Activated naive CD8-positive, alpha-beta T cell treated with anti-CD3 and anti-CD28 coated beads, Interleukin-2, amount 10 ng/mL, durations not matched to agents 7 days and 5 days (primary cell): ENCODE measurements at regions not wholly inside any gene's neighbourhood (a gene's known extent, or its start where the extent isn't known, plus 50 kb on each side); places are given as distances from the start of the nearest gene placed in this dataset.

Source experiments
- ATAC-seq: fragments of 150-1000 bp; cut with Tn5 transposase; one replicate; pipeline ENCODE4 v1.10.0; 2021; ENCODE audit warnings: low read depth, moderate library complexity
- POLR2A ChIA-PET: fragments of 350-600 bp; sonication (Branson Sonifier 250); formaldehyde crosslinking; loops from one replicate; lab custom pipeline; 2021; ENCODE audit warnings: antibody characterized with exemption; lab: Charles Lee
- DNase-seq: peaks from one replicate; pipeline ENCODE4 v3.0.0; 2021
- H3K27ac Mint-ChIP-seq: one replicate; pipeline ENCODE4 v1.8.0; 2022; ENCODE audit warnings: mild to moderate bottlenecking, mixed read lengths
- H3K27me3 Mint-ChIP-seq: one replicate; pipeline ENCODE4 v1.8.0; 2022; ENCODE audit warnings: mild to moderate bottlenecking, moderate library complexity, mixed read lengths
- H3K36me3 Mint-ChIP-seq: one replicate; pipeline ENCODE4 v1.8.0; 2021; ENCODE audit warnings: mild to moderate bottlenecking, mixed read lengths
- H3K4me1 Mint-ChIP-seq: one replicate; pipeline ENCODE4 v1.8.0; 2021; ENCODE audit warnings: mixed read lengths
- H3K4me3 Mint-ChIP-seq: one replicate; pipeline ENCODE4 v1.8.0; 2022; ENCODE audit warnings: mild to moderate bottlenecking, moderate library complexity, mixed read lengths
- H3K9me3 Mint-ChIP-seq: one replicate; pipeline ENCODE4 v1.8.0; 2021; ENCODE audit warnings: mixed read lengths

GRCh38 chr15:96418146-96418545, 87.6 kb downstream of the NR2F2 start:
- POLR2A ChIA-PET: no interaction called here
- H3K27me3 Mint-ChIP-seq: peaks cover 72% of the 10 kb centered on the region
- ATAC-seq (no peak), DNase-seq (no peak)
- no peaks in the 10 kb centered on the region for H3K36me3 Mint-ChIP-seq
- H3K9me3 Mint-ChIP-seq: no peaks in the 10 kb centered on the region
- no peak overlapping the region for H3K4me3 Mint-ChIP-seq
- no peak overlapping the region for H3K27ac Mint-ChIP-seq
- H3K4me1 Mint-ChIP-seq: peaks cover 2% of the 10 kb centered on the region

GRCh38 chr15:96421178-96421601, 90.7 kb downstream of the NR2F2 start:
- POLR2A ChIA-PET: no interaction called here

GRCh38 chr15:96422125-96422524, 91.6 kb downstream of the NR2F2 start:
- ATAC-seq (no peak), DNase-seq (no peak)
- Mint-ChIP-seq H3K9me3 (no peaks in the 10 kb centered on the region), H3K27ac (no peak overlapping the region), H3K4me3 (no peak overlapping the region), H3K4me1 (peaks cover 2% of the 10 kb centered on the region), H3K36me3 (no peaks in the 10 kb centered on the region), H3K27me3 (peaks cover 37% of the 10 kb centered on the region)
- POLR2A ChIA-PET: no interaction called here

More at GRCh38 chr15:96421178-96421601, 90.7 kb downstream of the NR2F2 start:
- H3K27ac Mint-ChIP-seq: no peak overlapping the region
- no peaks in the 10 kb centered on the region for H3K36me3 Mint-ChIP-seq
- DNase-seq: no peak
- H3K27me3 Mint-ChIP-seq: peaks cover 43% of the 10 kb centered on the region
- no peak overlapping the region for H3K4me3 Mint-ChIP-seq
- no peak for ATAC-seq
- H3K4me1 Mint-ChIP-seq: peaks cover 2% of the 10 kb centered on the region
- no peaks in the 10 kb centered on the region for H3K9me3 Mint-ChIP-seq

GRCh38 chr15:96424674-96425073, 94.2 kb downstream of the NR2F2 start:
- H3K4me3 Mint-ChIP-seq: no peak overlapping the region
- no peaks in the 10 kb centered on the region for H3K4me1 Mint-ChIP-seq
- no peaks in the 10 kb centered on the region for H3K36me3 Mint-ChIP-seq
- ATAC-seq: no peak
- no peaks in the 10 kb centered on the region for H3K9me3 Mint-ChIP-seq
- no peak overlapping the region for H3K27ac Mint-ChIP-seq
- POLR2A ChIA-PET: no interaction called here
- peaks cover 13% of the 10 kb centered on the region for H3K27me3 Mint-ChIP-seq
- no peak for DNase-seq

- DNase-seq (no peak), ATAC-seq (no peak)
- H3K9me3 Mint-ChIP-seq: no peaks in the 10 kb centered on the region
- no peak overlapping the region for H3K4me3 Mint-ChIP-seq
- no peaks in the 10 kb centered on the region for H3K4me1 Mint-ChIP-seq
- no peaks in the 10 kb centered on the region for H3K27me3 Mint-ChIP-seq
- POLR2A ChIA-PET: no interaction called here
- no peaks in the 10 kb centered on the region for H3K36me3 Mint-ChIP-seq
- no peak overlapping the region for H3K27ac Mint-ChIP-seq
Measured at GRCh38 chr15:96428742-96429141, 98.2 kb downstream of the NR2F2 start.

- POLR2A ChIA-PET: no interaction called here
- Mint-ChIP-seq H3K4me3 (no peak overlapping the region), H3K36me3 (no peaks in the 10 kb centered on the region), H3K27ac (no peak overlapping the region), H3K9me3 (no peaks in the 10 kb centered on the region), H3K27me3 (no peaks in the 10 kb centered on the region), H3K4me1 (no peaks in the 10 kb centered on the region)
- ATAC-seq: no peak
- no peak for DNase-seq
Measured at GRCh38 chr15:96431786-96432185, 101.3 kb downstream of the NR2F2 start.

GRCh38 chr15:96435022-96435421, 104.5 kb downstream of the NR2F2 start:
- no peaks in the 10 kb centered on the region for H3K9me3 Mint-ChIP-seq
- POLR2A ChIA-PET: no interaction called here
- H3K36me3 Mint-ChIP-seq: no peaks in the 10 kb centered on the region
- no peaks in the 10 kb centered on the region for H3K27me3 Mint-ChIP-seq
- DNase-seq (no peak), ATAC-seq (no peak)
- H3K4me1 Mint-ChIP-seq: no peaks in the 10 kb centered on the region
- no peak overlapping the region for H3K27ac Mint-ChIP-seq
- no peak overlapping the region for H3K4me3 Mint-ChIP-seq

- no peaks in the 10 kb centered on the region for H3K9me3 Mint-ChIP-seq
Measured at GRCh38 chr15:96435841-96436240, 105.3 kb downstream of the NR2F2 start.

GRCh38 chr15:96440978-96441377, 110.5 kb downstream of the NR2F2 start:
- no peak for ATAC-seq
- POLR2A ChIA-PET: no interaction called here
- Mint-ChIP-seq H3K4me1 (no peaks in the 10 kb centered on the region), H3K27ac (no peak overlapping the region), H3K4me3 (no peak overlapping the region), H3K36me3 (no peaks in the 10 kb centered on the region), H3K27me3 (peaks cover 2% of the 10 kb centered on the region), H3K9me3 (peaks cover 2% of the 10 kb centered on the region)
- DNase-seq: no peak

More at GRCh38 chr15:96435841-96436240, 105.3 kb downstream of the NR2F2 start:
- no peak for ATAC-seq
- Mint-ChIP-seq H3K36me3 (no peaks in the 10 kb centered on the region), H3K4me1 (no peaks in the 10 kb centered on the region), H3K27ac (no peak overlapping the region), H3K4me3 (no peak overlapping the region), H3K27me3 (no peaks in the 10 kb centered on the region)
- POLR2A ChIA-PET: no interaction called here
- DNase-seq: no peak

GRCh38 chr15:96442076-96442475, 111.6 kb downstream of the NR2F2 start:
- Mint-ChIP-seq H3K36me3 (no peaks in the 10 kb centered on the region), H3K4me3 (no peak overlapping the region), H3K4me1 (no peaks in the 10 kb centered on the region), H3K9me3 (peaks cover 2% of the 10 kb centered on the region), H3K27ac (no peak overlapping the region), H3K27me3 (peaks cover 2% of the 10 kb centered on the region)
- no peak for DNase-seq
- POLR2A ChIA-PET: no interaction called here
- no peak for ATAC-seq

- H3K27ac Mint-ChIP-seq: no peak overlapping the region
- H3K36me3 Mint-ChIP-seq: no peaks in the 10 kb centered on the region
- H3K27me3 Mint-ChIP-seq: peaks cover 2% of the 10 kb centered on the region
- no peak for DNase-seq
- H3K9me3 Mint-ChIP-seq: peaks cover 2% of the 10 kb centered on the region
- POLR2A ChIA-PET: no interaction called here
- H3K4me3 Mint-ChIP-seq: no peak overlapping the region
- no peak for ATAC-seq
- no peaks in the 10 kb centered on the region for H3K4me1 Mint-ChIP-seq
Measured at GRCh38 chr15:96444865-96445264, 114.4 kb downstream of the NR2F2 start.

GRCh38 chr15:96448923-96449322, 118.4 kb downstream of the NR2F2 start:
- Mint-ChIP-seq H3K9me3 (no peaks in the 10 kb centered on the region), H3K27me3 (peaks cover 2% of the 10 kb centered on the region), H3K4me3 (no peak overlapping the region), H3K27ac (no peak overlapping the region), H3K4me1 (peaks cover 6% of the 10 kb centered on the region), H3K36me3 (no peaks in the 10 kb centered on the region)
- POLR2A ChIA-PET: interaction anchor here (0.5 kb wide), 1 partner anchor 118 kb away, joined by 3 read pairs; no protein-coding TSS in a partner anchor
- ATAC-seq (no peak), DNase-seq (no peak)

GRCh38 chr15:96457841-96458240, 127.3 kb downstream of the NR2F2 start:
- Mint-ChIP-seq H3K9me3 (no peaks in the 10 kb centered on the region), H3K4me3 (no peak overlapping the region), H3K36me3 (no peaks in the 10 kb centered on the region), H3K27ac (no peak overlapping the region), H3K4me1 (no peaks in the 10 kb centered on the region), H3K27me3 (peaks cover 9% of the 10 kb centered on the region)
- POLR2A ChIA-PET: no interaction called here
- ATAC-seq (no peak), DNase-seq (no peak)

GRCh38 chr15:96460106-96460505, 129.6 kb downstream of the NR2F2 start:
- no peak overlapping the region for H3K27ac Mint-ChIP-seq
- H3K9me3 Mint-ChIP-seq: no peaks in the 10 kb centered on the region
- H3K36me3 Mint-ChIP-seq: no peaks in the 10 kb centered on the region
- POLR2A ChIA-PET: no interaction called here
- no peaks in the 10 kb centered on the region for H3K4me1 Mint-ChIP-seq
- H3K4me3 Mint-ChIP-seq: no peak overlapping the region
- H3K27me3 Mint-ChIP-seq: peaks cover 9% of the 10 kb centered on the region
- DNase-seq (no peak), ATAC-seq (no peak)
